Activated CD4-positive, alpha-beta T cell treated with anti-CD3 and anti-CD28 coated beads for 24 hours (primary cell): ENCODE measurements at regions not wholly inside any gene's neighbourhood (a gene's known extent, or its start where the extent isn't known, plus 50 kb on each side); places are given as distances from the start of the nearest gene placed in this dataset.
"Not testable (repeated sequence)": the region's sequence is repeated elsewhere in the genome, so short reads cannot be mapped to it uniquely, and the experiment has no call there.

ENCODE experiments used
- DNase-seq, 2 donors: peaks; one replicate each; pipeline ENCODE4 v3.0.0-alpha.2; 2020; ENCODE audit warnings: low read depth in 2 of 2

DNA sequence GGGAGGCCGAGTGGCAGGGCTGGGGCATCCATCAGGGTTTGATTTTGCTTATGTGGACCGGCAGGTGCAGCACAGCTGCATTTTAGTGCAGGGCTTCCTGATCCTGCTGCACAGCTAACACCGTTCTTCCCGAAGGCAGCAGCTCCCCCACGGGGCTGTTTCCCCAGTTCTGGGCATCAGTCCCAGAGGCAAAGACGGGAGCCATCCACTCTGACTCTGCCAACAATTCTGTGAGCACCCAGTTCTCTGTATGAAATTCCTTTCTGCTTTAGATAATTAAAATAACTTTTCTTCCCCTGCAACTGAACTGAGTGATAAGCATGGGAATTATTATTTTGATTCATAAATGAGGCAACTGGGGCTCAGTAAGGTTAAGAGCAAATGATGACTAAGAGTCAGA, 262.9 kb upstream of the ATP10A start:
- no peak for DNase-seq

DNA sequence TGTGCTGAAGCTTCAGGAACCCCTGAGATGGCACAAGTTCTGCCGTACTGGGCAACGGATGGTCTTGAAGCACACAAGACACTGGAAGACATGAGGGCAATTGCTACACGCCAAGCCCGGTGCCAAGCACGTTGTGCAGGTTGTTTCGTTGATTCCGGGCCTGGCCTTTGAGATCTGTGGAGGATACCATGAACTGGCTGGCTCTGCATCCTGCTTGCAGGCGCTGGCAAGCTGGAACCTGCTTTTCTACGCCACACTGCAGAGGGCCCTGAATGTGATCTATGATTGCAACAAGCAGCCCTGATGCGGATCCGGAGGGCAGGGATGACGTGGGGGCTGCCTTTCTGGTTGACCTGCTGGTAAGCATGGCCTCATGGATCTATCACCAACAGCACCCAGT, 262.5 kb upstream of the ATP10A start:
- DNase-seq = no peak

DNA sequence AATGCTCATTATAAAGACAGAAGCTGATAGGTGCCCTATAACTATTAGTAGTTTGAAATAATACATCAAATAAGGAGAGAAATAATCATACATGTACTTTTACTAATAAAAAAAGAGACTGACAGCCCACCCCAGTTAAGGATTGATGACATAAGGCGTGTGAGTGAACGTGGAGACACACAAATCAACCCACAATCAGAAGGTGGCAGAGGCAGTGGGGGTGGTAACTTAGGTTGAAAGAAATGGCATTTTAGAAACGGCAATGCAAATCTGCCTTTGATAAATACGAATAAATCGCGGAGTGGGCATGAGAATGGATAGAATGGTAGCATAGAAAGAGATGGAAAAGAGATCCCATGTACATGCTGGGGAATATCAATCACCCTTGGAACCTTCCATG, 256.2 kb upstream of the ATP10A start:
- DNase-seq = no peak

- no peak for DNase-seq
Observed at GRCh38 chr15:26115229-26115943, 252.3 kb upstream of the ATP10A start.

DNA sequence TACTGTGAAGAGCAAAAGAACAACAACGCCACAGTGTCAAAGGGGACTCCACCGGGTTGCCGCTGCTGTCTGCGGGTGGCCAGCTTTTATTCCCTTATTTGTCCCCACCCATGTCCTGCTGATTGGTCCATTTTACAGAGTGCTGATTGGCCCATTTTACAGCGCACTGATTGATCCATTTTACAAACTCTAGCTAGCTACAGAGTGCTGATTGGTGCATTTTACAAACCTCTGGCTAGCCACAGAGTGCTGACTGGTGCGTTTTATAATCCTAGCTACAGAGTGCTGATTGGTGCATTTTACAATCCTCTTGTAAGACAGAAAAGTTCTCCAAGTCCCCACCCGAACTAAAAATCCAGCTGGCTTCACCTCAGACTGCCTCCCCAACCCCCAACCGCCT, 251.0 kb upstream of the ATP10A start:
- DNase-seq = not testable (repeated sequence)

DNA sequence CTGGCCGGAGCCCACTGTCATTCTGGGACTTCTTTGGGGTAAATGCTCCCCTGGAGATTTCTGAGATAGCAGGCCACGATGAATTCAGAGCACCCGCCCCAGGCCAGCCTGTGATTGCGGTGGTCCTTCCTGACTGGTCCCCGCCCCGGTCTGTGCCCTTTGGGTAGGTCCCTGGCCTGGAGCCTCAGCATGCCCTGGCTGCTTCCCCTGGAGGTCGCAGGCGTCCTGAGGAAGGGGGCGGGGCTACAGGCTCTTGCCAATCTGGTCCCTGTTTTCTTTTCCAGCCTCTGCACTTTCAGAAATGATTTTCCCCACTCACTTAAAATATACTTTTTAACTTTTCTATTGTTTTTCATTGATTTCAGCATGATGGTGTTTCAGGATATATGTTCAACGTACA, 250.2 kb upstream of the ATP10A start:
- no peak for DNase-seq

- DNase-seq = no peak
Observed at GRCh38 chr15:26109203-26109602, 246.1 kb upstream of the ATP10A start.

DNA sequence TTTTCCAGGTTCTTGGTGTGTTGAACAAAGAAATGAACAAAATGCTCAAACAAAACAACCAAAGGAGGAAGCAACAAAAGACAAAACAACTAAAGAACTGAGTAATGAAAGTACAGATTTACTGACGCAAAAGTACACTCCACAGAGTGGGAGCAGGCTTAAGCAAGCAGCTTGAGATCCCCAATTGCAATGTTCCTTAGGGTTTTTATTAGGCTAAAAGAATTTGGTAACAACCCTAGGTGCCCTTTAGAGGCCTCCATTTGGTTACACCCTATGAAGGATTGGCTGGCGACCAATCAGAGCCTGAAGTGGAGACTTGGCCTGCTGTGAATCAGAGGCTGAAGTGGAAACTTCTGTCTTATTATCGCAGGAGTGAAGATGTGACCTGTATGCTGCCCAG, 243.4 kb upstream of the ATP10A start:
- DNase-seq = no peak

DNA sequence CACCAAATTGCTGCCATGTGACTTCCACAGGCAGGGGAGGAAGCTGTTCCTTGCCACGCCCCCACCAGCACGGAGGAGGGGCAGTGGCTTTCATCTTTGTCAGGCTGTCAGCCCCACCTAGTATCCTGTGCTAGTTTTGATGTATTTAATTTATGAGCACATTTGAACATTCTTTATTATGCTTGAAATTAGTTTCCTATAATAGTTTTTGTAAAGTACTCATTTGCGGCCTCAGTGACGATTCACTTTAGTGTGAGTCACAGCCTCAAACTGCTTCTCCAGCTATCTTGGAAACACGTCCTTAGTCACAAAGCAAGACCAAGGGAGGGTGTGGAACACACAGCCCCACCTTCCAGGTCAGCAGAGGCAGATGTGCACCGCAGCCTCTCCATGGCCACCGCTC, 239.9 kb upstream of the ATP10A start:
- no peak for DNase-seq

DNA sequence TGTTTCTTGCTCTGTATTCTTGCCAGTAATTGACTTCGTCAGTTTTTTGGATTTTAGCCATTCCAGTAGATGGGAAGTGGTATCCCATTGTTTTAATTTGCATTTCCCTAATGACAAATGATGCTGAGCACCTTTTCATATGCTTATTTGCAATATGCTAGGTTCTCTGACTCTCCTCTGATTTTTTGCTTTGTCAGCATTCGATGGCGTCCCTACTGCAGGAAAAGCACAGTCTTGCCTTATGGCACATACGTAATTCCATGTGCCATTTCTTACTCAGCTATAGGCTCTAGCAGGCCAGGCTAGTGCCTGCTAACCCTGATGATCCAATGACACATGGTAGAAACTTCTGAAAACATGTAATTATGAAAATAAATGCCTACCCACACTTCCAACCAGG, 239.2 kb upstream of the ATP10A start:
- no peak for DNase-seq

GRCh38 chr15:26101443-26101842, 238.3 kb upstream of the ATP10A start:
- DNase-seq = no peak

- no peak for DNase-seq
Observed at GRCh38 chr15:26098801-26099200, 235.7 kb upstream of the ATP10A start.

GRCh38 chr15:26097216-26097615, 234.1 kb upstream of the ATP10A start:
- no peak for DNase-seq

GRCh38 chr15:26096581-26096980, 233.5 kb upstream of the ATP10A start:
- DNase-seq = no peak

GRCh38 chr15:26095710-26096330, 232.7 kb upstream of the ATP10A start:
- no peak for DNase-seq

DNA sequence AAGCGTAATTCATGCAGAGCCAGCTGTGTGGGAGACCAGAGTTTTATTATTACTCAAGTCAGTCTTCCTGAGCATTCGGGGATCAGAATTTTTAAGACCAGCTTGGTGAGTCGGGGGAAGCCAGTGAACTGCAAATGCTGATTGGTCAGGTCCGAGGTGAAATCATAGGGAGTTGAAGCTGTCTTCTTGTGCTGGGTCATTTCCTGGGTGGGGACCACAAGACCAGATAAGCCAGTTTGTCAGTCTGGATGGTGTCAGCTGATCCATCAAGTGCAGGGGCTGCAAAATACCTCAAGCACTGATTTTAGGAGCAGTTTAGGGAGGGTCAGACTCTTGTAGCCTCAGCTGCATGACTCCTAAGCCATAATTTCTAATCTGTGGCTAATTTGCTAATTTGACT, 228.1 kb upstream of the ATP10A start:
- no peak for DNase-seq

GRCh38 chr15:26087881-26088280, 224.8 kb upstream of the ATP10A start:
- no peak for DNase-seq

DNA sequence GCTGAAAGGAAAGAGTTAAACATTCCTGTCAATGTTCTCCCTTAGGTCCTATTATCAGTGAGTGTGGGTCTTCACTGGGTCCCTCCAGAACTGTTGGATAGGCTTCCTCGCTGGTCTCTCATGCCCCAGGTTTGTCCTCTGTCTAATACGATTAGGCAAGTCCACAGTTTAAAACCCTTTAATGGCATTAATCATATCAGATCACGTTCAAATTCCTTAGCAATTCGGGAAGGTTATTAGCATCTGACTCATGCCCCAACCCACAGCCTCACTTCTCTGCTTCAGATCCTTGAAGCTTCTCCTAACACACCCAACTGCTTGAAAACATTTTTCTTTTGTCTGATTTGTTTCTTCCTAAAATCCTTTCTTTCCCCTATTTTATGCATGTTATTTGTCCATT, 224.3 kb upstream of the ATP10A start:
- DNase-seq = no peak

GRCh38 chr15:26084771-26085170, 221.6 kb upstream of the ATP10A start:
- DNase-seq = no peak

DNA sequence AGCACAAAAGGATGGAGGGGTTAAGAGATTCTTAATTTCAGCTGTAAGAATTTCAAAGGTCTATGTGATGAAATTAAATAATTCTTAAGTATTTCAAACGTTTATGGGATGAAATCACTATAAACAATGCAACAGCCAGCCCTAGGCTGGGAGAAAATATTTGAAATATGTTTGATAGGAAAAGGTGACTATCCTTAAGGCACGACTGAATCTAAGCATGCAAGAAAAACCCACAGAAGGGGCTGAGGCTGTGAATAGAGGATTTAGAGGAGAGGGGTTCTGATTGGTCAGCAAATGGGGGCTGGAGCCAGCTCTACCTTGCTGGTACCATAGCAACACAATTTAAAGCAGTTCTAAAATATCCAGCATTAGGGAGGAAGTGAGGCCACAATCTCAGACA, 220.8 kb upstream of the ATP10A start:
- no peak for DNase-seq

DNA sequence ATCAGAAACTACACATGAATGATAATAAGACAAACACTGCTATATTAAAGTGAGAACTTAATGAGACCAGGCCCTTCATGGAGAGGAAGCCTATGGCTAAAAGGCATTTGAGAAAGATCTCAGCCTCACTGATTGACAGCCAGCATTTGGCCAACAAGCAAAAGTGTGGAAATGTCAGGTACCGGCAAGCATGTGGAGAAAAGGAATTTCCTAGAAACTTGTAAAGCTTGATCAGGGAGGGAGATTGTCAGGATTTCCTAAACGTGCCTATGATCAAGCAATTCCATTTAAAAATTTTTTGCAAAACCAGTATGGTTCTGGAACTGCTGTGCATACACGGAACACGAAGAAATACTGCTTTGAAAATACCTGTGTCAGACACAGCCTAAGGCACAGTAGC, 220.3 kb upstream of the ATP10A start:
- DNase-seq = no peak

- peak; percentile 90 to 93 for DNase-seq
Observed at GRCh38 chr15:26082221-26083109, 219.3 kb upstream of the ATP10A start.

- DNase-seq = peak in 1 of 2 donors; percentile 2
Observed at GRCh38 chr15:26081758-26082220, 218.7 kb upstream of the ATP10A start.
